Keratinocyte (primary cell): ENCODE measurements at regions not wholly inside any gene's neighbourhood (a gene's known extent, or its start where the extent isn't known, plus 50 kb on each side); places are given as distances from the start of the nearest gene placed in this dataset.

ENCODE experiments used
- DNase-seq: peaks from one replicate; pipeline ENCODE4 v3.0.0-alpha.2; 2011; ENCODE audit warnings: low read depth, missing footprints, low spot score
- FAIRE-seq: peaks from 2 replicates; lab custom pipeline; 2011; peaks lifted over from hg19 to GRCh38; lab: Jason Lieb, UNC
- H2AFZ ChIP-seq: 2 replicates; pipeline ENCODE4 v1.6.0; 2012; ENCODE audit warnings: low read length, control low read depth, inconsistent platforms; ENCODE audit not compliant: control insufficient read depth
- H3K27ac ChIP-seq: 2 replicates; pipeline ENCODE4 v1.5.1; 2011; ENCODE audit warnings: low read length; ENCODE audit not compliant: control insufficient read depth, insufficient read depth
- H3K27me3 ChIP-seq: 3 replicates; pipeline ENCODE4 v1.6.0; 2011; ENCODE audit warnings: low read length; ENCODE audit not compliant: control insufficient read depth, insufficient read depth; ENCODE audit errors: extremely low read depth
- H3K36me3 ChIP-seq, 2 experiments: 2 replicates in 1 of 2; 3 replicates in 1 of 2; pipeline ENCODE4 v1.5.1; 2011; ENCODE audit warnings: low read length in 2 of 2, mild to moderate bottlenecking in 1 of 2; ENCODE audit not compliant: control insufficient read depth in 2 of 2, insufficient read depth in 2 of 2; ENCODE audit errors: extremely low read depth in 1 of 2
- H3K4me1 ChIP-seq: 3 replicates; pipeline ENCODE4 v1.5.1; 2011; ENCODE audit warnings: low read length; ENCODE audit not compliant: control insufficient read depth, insufficient read depth; ENCODE audit errors: extremely low read depth
- H3K4me2 ChIP-seq: 3 replicates; pipeline ENCODE4 v1.6.0; 2011; ENCODE audit warnings: low read depth, low read length; ENCODE audit not compliant: control insufficient read depth, insufficient read depth; ENCODE audit errors: extremely low read depth
- H3K4me3 ChIP-seq, 3 experiments: fragments of 200-600 bp in 1 of 3; sonication (generic) in 1 of 3; 2 replicates in 2 of 3; 3 replicates in 1 of 3; pipeline ENCODE4 v1.5.1; 2011 to 2016; ENCODE audit warnings: low read length in 3 of 3, mild to moderate bottlenecking in 3 of 3, control low read depth in 2 of 3, inconsistent platforms in 1 of 3, low read depth in 1 of 3, mixed read lengths in 1 of 3, mixed run types in 1 of 3, moderate library complexity in 1 of 3; ENCODE audit not compliant: control insufficient read depth in 2 of 3, insufficient read depth in 2 of 3; ENCODE audit errors: extremely low read depth in 1 of 3
- H3K79me2 ChIP-seq: 2 replicates; pipeline ENCODE4 v1.6.0; 2012; ENCODE audit warnings: low read length; ENCODE audit not compliant: control insufficient read depth, insufficient read depth
- H3K9ac ChIP-seq: 3 replicates; pipeline ENCODE4 v1.6.0; 2011; ENCODE audit warnings: low read length; ENCODE audit not compliant: control insufficient read depth, insufficient read depth; ENCODE audit errors: extremely low read depth
- H3K9me1 ChIP-seq: 3 replicates; pipeline ENCODE4 v1.6.0; 2011; ENCODE audit warnings: low read length; ENCODE audit not compliant: control insufficient read depth, insufficient read depth; ENCODE audit errors: extremely low read depth
- H3K9me3 ChIP-seq: 2 replicates; pipeline ENCODE4 v1.5.1; 2012; ENCODE audit warnings: low read depth, low read length; ENCODE audit not compliant: control insufficient read depth
- H4K20me1 ChIP-seq: 3 replicates; pipeline ENCODE4 v1.6.0; 2011; ENCODE audit warnings: low read length; ENCODE audit not compliant: control insufficient read depth, insufficient read depth; ENCODE audit errors: extremely low read depth
- EZH2 ChIP-seq: IDR thresholded peaks from one replicate; pipeline ENCODE4 v1.6.1; 2012; ENCODE audit warnings: inconsistent platforms, mild to moderate bottlenecking, low read length, moderate library complexity
- dilution Hi-C: fragments of 300-500 bp; cut with MboI; formaldehyde crosslinking; loops from one replicate; pipeline ENCODE4 v1.7.0; 2020; ENCODE audit warnings: low sequenced_read_pairs; ENCODE audit not compliant: extremely low pct_ligation_motif_present
- TF ChIP-seq, protein P1 (sequence below), 3 experiments: IDR thresholded peaks in 1 of 3; conservative IDR thresholded peaks in 1 of 3; optimal IDR thresholded peaks in 1 of 3; 2 replicates in 2 of 3; 3 replicates in 1 of 3; pipeline versions ENCODE3 to v1.5.1; 2011; ENCODE audit warnings: low read length in 3 of 3, mild to moderate bottlenecking in 3 of 3, moderate library complexity in 2 of 3, control low read depth in 1 of 3, inconsistent platforms in 1 of 3; ENCODE audit not compliant: insufficient read depth in 2 of 3; ENCODE audit errors: extremely low read depth in 1 of 3

DNA sequence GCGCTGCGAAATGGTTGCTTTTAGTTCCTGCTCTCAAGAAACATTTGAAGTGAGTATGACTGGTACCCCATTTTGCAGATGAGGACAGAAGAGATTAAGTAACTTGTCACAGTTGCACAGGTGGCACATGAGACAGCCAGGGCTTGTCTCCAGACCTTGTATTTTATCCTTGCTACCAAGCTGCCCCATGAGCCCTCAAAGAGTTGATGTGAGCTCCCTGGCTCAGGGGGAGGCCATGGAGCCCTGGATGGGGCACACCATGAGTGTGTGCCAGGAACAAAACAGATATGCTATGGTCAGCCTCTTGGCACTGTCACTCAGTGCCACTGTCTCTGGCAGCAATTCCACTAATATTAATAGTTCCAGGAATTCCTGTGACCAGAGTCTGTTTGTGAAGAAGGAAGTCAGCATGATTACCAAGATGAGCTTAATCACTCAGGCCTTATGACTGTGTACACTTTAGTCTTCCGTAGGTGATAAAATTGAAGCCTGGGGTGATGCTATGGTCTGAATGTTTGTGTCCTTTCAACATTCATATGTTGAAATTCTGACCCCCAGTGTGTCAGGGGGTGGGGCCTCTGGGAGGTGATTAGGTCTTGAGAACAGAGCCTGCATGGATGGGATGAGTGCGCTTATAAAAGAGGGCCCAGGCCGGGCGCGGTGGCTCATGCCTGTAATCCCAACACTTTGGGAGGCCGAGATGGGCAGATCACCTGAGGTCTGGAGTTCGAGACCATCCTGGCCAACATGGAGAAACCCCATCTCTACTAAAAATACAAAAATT, 806.8 kb downstream of the AACS start:
- no peaks in the 10 kb centered on the region for H3K27me3 ChIP-seq
- FAIRE-seq (no peak), DNase-seq (no peak)
- no peak for TF ChIP-seq EZH2
- TF ChIP-seq, protein P1, sequence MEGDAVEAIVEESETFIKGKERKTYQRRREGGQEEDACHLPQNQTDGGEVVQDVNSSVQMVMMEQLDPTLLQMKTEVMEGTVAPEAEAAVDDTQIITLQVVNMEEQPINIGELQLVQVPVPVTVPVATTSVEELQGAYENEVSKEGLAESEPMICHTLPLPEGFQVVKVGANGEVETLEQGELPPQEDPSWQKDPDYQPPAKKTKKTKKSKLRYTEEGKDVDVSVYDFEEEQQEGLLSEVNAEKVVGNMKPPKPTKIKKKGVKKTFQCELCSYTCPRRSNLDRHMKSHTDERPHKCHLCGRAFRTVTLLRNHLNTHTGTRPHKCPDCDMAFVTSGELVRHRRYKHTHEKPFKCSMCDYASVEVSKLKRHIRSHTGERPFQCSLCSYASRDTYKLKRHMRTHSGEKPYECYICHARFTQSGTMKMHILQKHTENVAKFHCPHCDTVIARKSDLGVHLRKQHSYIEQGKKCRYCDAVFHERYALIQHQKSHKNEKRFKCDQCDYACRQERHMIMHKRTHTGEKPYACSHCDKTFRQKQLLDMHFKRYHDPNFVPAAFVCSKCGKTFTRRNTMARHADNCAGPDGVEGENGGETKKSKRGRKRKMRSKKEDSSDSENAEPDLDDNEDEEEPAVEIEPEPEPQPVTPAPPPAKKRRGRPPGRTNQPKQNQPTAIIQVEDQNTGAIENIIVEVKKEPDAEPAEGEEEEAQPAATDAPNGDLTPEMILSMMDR (optimal IDR thresholded peaks at IDR 0.05 in 1 of 3, IDR thresholded peaks at IDR 0.05 in 1 of 3, conservative IDR thresholded peaks at IDR 0.05 in 1 of 3; ENCODE audit: extremely low read depth in 1 of 3, insufficient read depth in 2 of 3, low read length in 3 of 3) = no peak
- H2AFZ ChIP-seq = no peak overlapping the region
- no peaks in the 10 kb centered on the region for H3K79me2 ChIP-seq
- H3K36me3 ChIP-seq = no peaks in the 10 kb centered on the region
- H3K9me1 ChIP-seq = no peaks in the 10 kb centered on the region
- no peak overlapping the region for H3K9ac ChIP-seq
- no peaks in the 10 kb centered on the region for H4K20me1 ChIP-seq
- H3K9me3 ChIP-seq = peaks cover 5% of the 10 kb centered on the region
- H3K4me2 ChIP-seq = no peak overlapping the region
- dilution Hi-C loops = no loop called here
- no peaks in the 10 kb centered on the region for H3K4me1 ChIP-seq
- H3K4me3 ChIP-seq = no peak overlapping the region
- no peak overlapping the region for H3K27ac ChIP-seq

DNA sequence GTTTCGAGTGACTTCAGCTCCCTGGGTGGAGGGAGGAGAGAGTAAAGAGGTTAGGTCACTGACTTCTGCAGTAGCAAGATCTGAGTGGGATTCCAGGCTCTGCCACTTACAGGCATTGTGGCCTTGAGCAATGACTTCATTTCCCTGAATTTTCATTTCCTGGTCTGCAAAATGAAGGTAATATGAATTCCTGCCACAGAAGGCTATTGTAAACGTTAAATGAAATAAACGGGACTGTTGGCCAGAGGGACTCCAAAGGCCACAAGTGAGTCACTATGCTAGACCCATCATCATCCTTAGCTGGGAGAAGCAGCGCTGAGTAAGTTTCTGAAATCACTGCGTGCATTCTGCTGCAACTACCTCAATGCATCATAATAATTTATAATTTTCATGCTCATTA, 807.8 kb downstream of the AACS start:
- Histone ChIP-seq H3K4me1 (no peaks in the 10 kb centered on the region), H3K36me3 (no peaks in the 10 kb centered on the region), H2AFZ (no peak overlapping the region), H3K4me2 (no peak overlapping the region), H3K9ac (no peak overlapping the region), H3K27ac (no peak overlapping the region), H3K4me3 (no peak overlapping the region), H3K27me3 (no peaks in the 10 kb centered on the region), H3K79me2 (no peaks in the 10 kb centered on the region), H4K20me1 (no peaks in the 10 kb centered on the region), H3K9me1 (no peaks in the 10 kb centered on the region), H3K9me3 (peaks cover 5% of the 10 kb centered on the region)
- TF ChIP-seq, protein P1 (optimal IDR thresholded peaks at IDR 0.05 in 1 of 3, IDR thresholded peaks at IDR 0.05 in 1 of 3, conservative IDR thresholded peaks at IDR 0.05 in 1 of 3; ENCODE audit: extremely low read depth in 1 of 3, insufficient read depth in 2 of 3, low read length in 3 of 3) = no peak
- TF ChIP-seq EZH2 = no peak
- no peak for DNase-seq
- dilution Hi-C loops = no loop called here
- FAIRE-seq = no peak
